OCI-LY7 (cell line): ENCODE measurements at regions not wholly inside any gene's neighbourhood (a gene's known extent, or its start where the extent isn't known, plus 50 kb on each side); places are given as distances from the start of the nearest gene placed in this dataset.
"Not testable (repeated sequence)": the region's sequence is repeated elsewhere in the genome, so short reads cannot be mapped to it uniquely, and the experiment has no call there.

Experiments
- CTCF ChIP-seq: fragments of 200-600 bp; sonication (generic); conservative IDR thresholded peaks from 2 replicates; pipeline ENCODE4 v1.5.1; 2014; ENCODE audit warnings: mild to moderate bottlenecking, antibody characterized with exemption, low read length, moderate library complexity, mixed read lengths
- EZH2phosphoT487 ChIP-seq: fragments of 200-600 bp; sonication (generic); IDR thresholded peaks from 2 replicates; pipeline ENCODE4 v1.6.1; 2018; ENCODE audit warnings: low read depth, borderline replicate concordance, mild to moderate bottlenecking, mixed run types, antibody characterized with exemption, low read length, moderate library complexity, mixed read lengths

DNA sequence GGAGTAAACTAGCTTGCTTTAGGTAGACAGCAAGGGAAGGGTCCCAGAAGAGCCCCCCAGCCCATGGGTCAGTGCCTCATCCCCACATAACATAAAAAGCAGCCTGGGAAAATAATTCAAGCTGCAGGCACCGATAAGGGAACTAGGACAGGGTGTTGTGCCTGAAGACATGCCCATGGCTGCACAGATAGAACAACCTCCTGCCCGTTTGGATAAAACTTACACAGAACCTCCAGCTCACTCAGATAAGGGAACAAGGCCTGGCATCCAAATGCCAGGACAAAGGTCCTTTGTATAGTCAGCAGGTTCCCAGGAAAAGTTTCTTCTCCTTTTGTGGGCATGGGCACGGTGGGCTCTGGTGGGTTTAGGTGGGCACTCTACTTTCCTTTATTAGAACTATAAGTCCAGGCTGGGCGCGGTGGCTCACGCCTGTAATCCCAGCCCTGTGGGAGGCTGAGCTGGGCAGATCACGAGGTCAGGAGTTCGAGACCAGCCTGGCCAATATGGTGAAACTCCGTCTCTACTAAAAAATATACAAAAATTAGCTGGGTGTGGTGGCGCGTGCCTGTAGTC is 149.5 kb downstream of the GLUD2 start:
- not testable (repeated sequence) for TF ChIP-seq CTCF, EZH2phosphoT487
